Upper lobe of left lung (tissue), 6 donors: ENCODE measurements at regions not wholly inside any gene's neighbourhood (a gene's known extent, or its start where the extent isn't known, plus 50 kb on each side); places are given as distances from the start of the nearest gene placed in this dataset.

ENCODE experiments used
- ATAC-seq, 2 donors: fragments of 200-7000 bp; cut with Tn5 transposase; one replicate each; pipeline ENCODE4 v1.9.1; 2022; ENCODE audit warnings: mild to moderate bottlenecking in 2 of 2, moderate library complexity in 2 of 2; ENCODE audit not compliant: low FRiP score in 2 of 2
- DNase-seq, 2 donors: peaks; one replicate each; pipeline ENCODE4 v3.0.0-alpha.2; 2019 to 2020
- H3K27ac ChIP-seq, 4 donors: fragments of 200-600 bp; sonication (generic); one replicate each; pipeline ENCODE4 v1.5.1; 2016 to 2019
- H3K27me3 ChIP-seq, 4 donors: fragments of 200-600 bp; sonication (generic); one replicate each; pipeline ENCODE4 v1.5.1; 2017 to 2019
- H3K36me3 ChIP-seq, 4 donors: fragments of 200-600 bp; sonication (generic); one replicate each; pipeline ENCODE4 v1.5.1; 2016 to 2019
- H3K4me1 ChIP-seq, 4 donors: fragments of 200-600 bp; sonication (generic); one replicate each; pipeline ENCODE4 v1.5.1; 2018 to 2019
- H3K4me3 ChIP-seq, 4 donors: fragments of 200-600 bp; sonication (generic); one replicate each; pipeline ENCODE4 v1.5.1; 2017 to 2019; ENCODE audit warnings: mild to moderate bottlenecking in 2 of 4, moderate library complexity in 1 of 4
- H3K9me3 ChIP-seq, 4 donors: fragments of 200-600 bp; sonication (generic); one replicate each; pipeline ENCODE4 v1.5.1; 2018 to 2019
- EP300 ChIP-seq, 4 donors: sonication (generic); formaldehyde crosslinking; IDR thresholded peaks; one replicate each; pipeline ENCODE4 v1.5.1; 2017; ENCODE audit warnings: antibody characterized with exemption in 4 of 4, control low read depth in 2 of 4
- POLR2A ChIP-seq, 4 donors: fragments of 450-650 bp; IDR thresholded peaks; one replicate each; pipeline ENCODE4 v1.5.1; 2016 to 2017; ENCODE audit warnings: antibody characterized with exemption in 4 of 4, mild to moderate bottlenecking in 2 of 4
- POLR2AphosphoS5 ChIP-seq, 2 donors: sonication (generic); formaldehyde crosslinking; IDR thresholded peaks; one replicate each; pipeline ENCODE4 v1.5.1; 2017; ENCODE audit warnings: antibody characterized with exemption in 2 of 2
- WGBS, 2 donors: methylation state at CpG; one replicate each; pipeline ENCODE4 v1.1.5; 2017 to 2018; 5-methylcytosine and 5-hydroxymethylcytosine counted together
- TF ChIP-seq, protein P1 (sequence below), 6 experiments: fragments of 450-650 bp in 4 of 6; fragments of 200-600 bp in 2 of 6; sonication (generic) in 2 of 6; IDR thresholded peaks; one replicate each; pipeline ENCODE4 v1.5.1; 2016 to 2019; ENCODE audit warnings: antibody characterized with exemption in 6 of 6
- donor health status: DM: no; HTN: no; CAD: no; lungs with moderate emphysema.
- donor health status: DM: no; HTN: yes; CAD: no; lungs with severe emphysema.

GRCh38 chr6:71125216-71125615 lies 163.4 kb upstream of the OGFRL1 start:
- H3K4me1 ChIP-seq = no peaks in the 10 kb centered on the region
- no peaks in the 10 kb centered on the region for H3K36me3 ChIP-seq
- H3K27me3 ChIP-seq = no peaks in the 10 kb centered on the region
- H3K9me3 ChIP-seq = peaks cover 0 to 6% (median 0%) of the 10 kb centered on the region in 4 donors
- no peak overlapping the region for H3K4me3 ChIP-seq
- TF ChIP-seq POLR2A (IDR thresholded peaks at IDR 0.05) = no peak
- TF ChIP-seq, protein P1, sequence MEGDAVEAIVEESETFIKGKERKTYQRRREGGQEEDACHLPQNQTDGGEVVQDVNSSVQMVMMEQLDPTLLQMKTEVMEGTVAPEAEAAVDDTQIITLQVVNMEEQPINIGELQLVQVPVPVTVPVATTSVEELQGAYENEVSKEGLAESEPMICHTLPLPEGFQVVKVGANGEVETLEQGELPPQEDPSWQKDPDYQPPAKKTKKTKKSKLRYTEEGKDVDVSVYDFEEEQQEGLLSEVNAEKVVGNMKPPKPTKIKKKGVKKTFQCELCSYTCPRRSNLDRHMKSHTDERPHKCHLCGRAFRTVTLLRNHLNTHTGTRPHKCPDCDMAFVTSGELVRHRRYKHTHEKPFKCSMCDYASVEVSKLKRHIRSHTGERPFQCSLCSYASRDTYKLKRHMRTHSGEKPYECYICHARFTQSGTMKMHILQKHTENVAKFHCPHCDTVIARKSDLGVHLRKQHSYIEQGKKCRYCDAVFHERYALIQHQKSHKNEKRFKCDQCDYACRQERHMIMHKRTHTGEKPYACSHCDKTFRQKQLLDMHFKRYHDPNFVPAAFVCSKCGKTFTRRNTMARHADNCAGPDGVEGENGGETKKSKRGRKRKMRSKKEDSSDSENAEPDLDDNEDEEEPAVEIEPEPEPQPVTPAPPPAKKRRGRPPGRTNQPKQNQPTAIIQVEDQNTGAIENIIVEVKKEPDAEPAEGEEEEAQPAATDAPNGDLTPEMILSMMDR (IDR thresholded peaks at IDR 0.05) = no peak
- TF ChIP-seq EP300 (IDR thresholded peaks at IDR 0.05) = no peak
- TF ChIP-seq POLR2AphosphoS5 (IDR thresholded peaks at IDR 0.05) = no peak
- H3K27ac ChIP-seq = no peak overlapping the region
- DNase-seq (no peak), ATAC-seq (no peak)

GRCh38 chr6:71126506-71126905 lies 162.1 kb upstream of the OGFRL1 start:
- no peak for DNase-seq
- no peak for ATAC-seq
- 40 to 64% methylated on average over 1 of the region's 1 CpG for WGBS, 2 donors
- no peak for TF ChIP-seq POLR2AphosphoS5 (IDR thresholded peaks at IDR 0.05)
- TF ChIP-seq EP300 (IDR thresholded peaks at IDR 0.05) = no peak
- TF ChIP-seq, protein P1 (IDR thresholded peaks at IDR 0.05) = no peak
- no peak for TF ChIP-seq POLR2A (IDR thresholded peaks at IDR 0.05)
- H3K36me3 ChIP-seq = no peaks in the 10 kb centered on the region
- H3K27ac ChIP-seq = no peak overlapping the region
- H3K9me3 ChIP-seq = no peaks in the 10 kb centered on the region
- no peaks in the 10 kb centered on the region for H3K4me1 ChIP-seq
- H3K27me3 ChIP-seq = no peaks in the 10 kb centered on the region
- no peak overlapping the region for H3K4me3 ChIP-seq

- H3K9me3 ChIP-seq = no peaks in the 10 kb centered on the region
- no peak for ATAC-seq
- 91 to 95% methylated on average over 3 of the region's 3 CpGs for WGBS, 2 donors
Measured at GRCh38 chr6:71127374-71127773, 161.2 kb upstream of the OGFRL1 start.

DNA sequence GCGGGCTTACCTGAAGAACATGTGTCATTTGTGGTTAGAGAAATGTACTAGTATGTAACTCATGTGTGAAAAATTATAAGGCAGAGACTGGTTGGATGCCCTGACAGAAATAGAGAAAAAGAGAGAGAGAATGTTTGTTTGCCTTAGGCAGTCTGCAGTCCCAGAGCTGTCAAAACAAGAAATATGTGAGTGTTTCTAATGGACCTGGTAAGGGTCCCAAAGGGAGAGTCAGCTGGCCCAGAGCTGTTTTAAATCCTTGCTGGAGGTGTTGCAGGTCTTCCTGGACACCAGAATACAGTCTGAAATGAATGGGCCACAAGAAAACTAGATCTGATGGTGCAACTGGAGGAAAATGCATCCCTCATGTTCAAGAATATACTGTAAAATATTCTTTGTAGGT lies 158.3 kb upstream of the OGFRL1 start:
- no peak for ATAC-seq
- Histone ChIP-seq H3K27me3 (no peaks in the 10 kb centered on the region), H3K9me3 (no peaks in the 10 kb centered on the region), H3K36me3 (no peaks in the 10 kb centered on the region), H3K4me3 (no peak overlapping the region), H3K27ac (no peak overlapping the region), H3K4me1 (no peaks in the 10 kb centered on the region)
- WGBS, 2 donors = 98 to 100% methylated on average over 1 of the region's 1 CpG
- TF ChIP-seq, protein P1 (IDR thresholded peaks at IDR 0.05) = no peak
- TF ChIP-seq EP300 (IDR thresholded peaks at IDR 0.05) = no peak
- no peak for TF ChIP-seq POLR2A (IDR thresholded peaks at IDR 0.05)
- no peak for TF ChIP-seq POLR2AphosphoS5 (IDR thresholded peaks at IDR 0.05)
- no peak for DNase-seq

More at GRCh38 chr6:71127374-71127773, 161.2 kb upstream of the OGFRL1 start:
- Histone ChIP-seq H3K27me3 (no peaks in the 10 kb centered on the region), H3K4me1 (no peaks in the 10 kb centered on the region), H3K36me3 (no peaks in the 10 kb centered on the region), H3K27ac (no peak overlapping the region), H3K4me3 (no peak overlapping the region)
- no peak for DNase-seq
- TF ChIP-seq, protein P1 (IDR thresholded peaks at IDR 0.05) = no peak
- TF ChIP-seq POLR2A (IDR thresholded peaks at IDR 0.05) = no peak
- no peak for TF ChIP-seq EP300 (IDR thresholded peaks at IDR 0.05)
- TF ChIP-seq POLR2AphosphoS5 (IDR thresholded peaks at IDR 0.05) = no peak

GRCh38 chr6:71134929-71135642 lies 153.5 kb upstream of the OGFRL1 start:
- Histone ChIP-seq H3K4me3 (no peak overlapping the region), H3K36me3 (no peaks in the 10 kb centered on the region), H3K9me3 (peaks cover 0 to 4% (median 0%) of the 10 kb centered on the region in 4 donors), H3K27ac (no peak overlapping the region), H3K27me3 (no peaks in the 10 kb centered on the region), H3K4me1 (no peaks in the 10 kb centered on the region)
- ATAC-seq (peak in 1 of 2 donors; percentile 61), DNase-seq (no peak)
- WGBS, 2 donors = 82 to 88% methylated on average over 6 of the region's 6 CpGs
- TF ChIP-seq EP300 (IDR thresholded peaks at IDR 0.05) = no peak
- TF ChIP-seq, protein P1 (IDR thresholded peaks at IDR 0.05) = no peak
- TF ChIP-seq POLR2AphosphoS5 (IDR thresholded peaks at IDR 0.05) = no peak
- no peak for TF ChIP-seq POLR2A (IDR thresholded peaks at IDR 0.05)
